Spleen (tissue), 7 donors: ENCODE measurements at regions not wholly inside any gene's neighbourhood (a gene's known extent, or its start where the extent isn't known, plus 50 kb on each side); places are given as distances from the start of the nearest gene placed in this dataset.
"Not testable (repeated sequence)": the region's sequence is repeated elsewhere in the genome, so short reads cannot be mapped to it uniquely, and the experiment has no call there.

Experiments
- POLR2A ChIP-seq, 3 donors: fragments of 450-650 bp; IDR thresholded peaks; one replicate each; pipeline ENCODE4 v1.5.1; 2017; ENCODE audit warnings: antibody characterized with exemption in 3 of 3, mild to moderate bottlenecking in 1 of 3
- TF ChIP-seq, protein P1 (sequence below), 11 experiments: fragments of 200-600 bp in 7 of 11; fragments of 450-650 bp in 4 of 11; sonication (generic) in 4 of 11; IDR thresholded peaks in 8 of 11; conservative IDR thresholded peaks in 3 of 11; 1 replicate in 7 of 11; 2 replicates in 4 of 11; pipeline versions ENCODE4 v1.4.0 to v1.8.0; 2016 to 2021; ENCODE audit warnings: antibody characterized with exemption in 11 of 11, inconsistent platforms in 4 of 11, mild to moderate bottlenecking in 1 of 11
- donor health status: DM: no; HTN: no; CAD: no; lungs with moderate emphysema.
- donor health status: DM: no; HTN: no; CAD: no.
- donor health status: DM: no; HTN: no; CAD: no.

- TF ChIP-seq, protein P1, sequence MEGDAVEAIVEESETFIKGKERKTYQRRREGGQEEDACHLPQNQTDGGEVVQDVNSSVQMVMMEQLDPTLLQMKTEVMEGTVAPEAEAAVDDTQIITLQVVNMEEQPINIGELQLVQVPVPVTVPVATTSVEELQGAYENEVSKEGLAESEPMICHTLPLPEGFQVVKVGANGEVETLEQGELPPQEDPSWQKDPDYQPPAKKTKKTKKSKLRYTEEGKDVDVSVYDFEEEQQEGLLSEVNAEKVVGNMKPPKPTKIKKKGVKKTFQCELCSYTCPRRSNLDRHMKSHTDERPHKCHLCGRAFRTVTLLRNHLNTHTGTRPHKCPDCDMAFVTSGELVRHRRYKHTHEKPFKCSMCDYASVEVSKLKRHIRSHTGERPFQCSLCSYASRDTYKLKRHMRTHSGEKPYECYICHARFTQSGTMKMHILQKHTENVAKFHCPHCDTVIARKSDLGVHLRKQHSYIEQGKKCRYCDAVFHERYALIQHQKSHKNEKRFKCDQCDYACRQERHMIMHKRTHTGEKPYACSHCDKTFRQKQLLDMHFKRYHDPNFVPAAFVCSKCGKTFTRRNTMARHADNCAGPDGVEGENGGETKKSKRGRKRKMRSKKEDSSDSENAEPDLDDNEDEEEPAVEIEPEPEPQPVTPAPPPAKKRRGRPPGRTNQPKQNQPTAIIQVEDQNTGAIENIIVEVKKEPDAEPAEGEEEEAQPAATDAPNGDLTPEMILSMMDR (IDR thresholded peaks at IDR 0.05 in 8 of 11, conservative IDR thresholded peaks at IDR 0.05 in 3 of 11): not testable (repeated sequence)
- not testable (repeated sequence) for TF ChIP-seq POLR2A (IDR thresholded peaks at IDR 0.05)
Measured at GRCh38 chr5:45890441-45891080, 194.4 kb upstream of the HCN1 start.
